ENCODE measurements at regions not wholly inside any gene's neighbourhood (a gene's known extent, or its start where the extent isn't known, plus 50 kb on each side); places are given as distances from the start of the nearest gene placed in this dataset.
"Not testable (repeated sequence)": the region's sequence is repeated elsewhere in the genome, so short reads cannot be mapped to it uniquely, and the experiment has no call there.

DNA sequence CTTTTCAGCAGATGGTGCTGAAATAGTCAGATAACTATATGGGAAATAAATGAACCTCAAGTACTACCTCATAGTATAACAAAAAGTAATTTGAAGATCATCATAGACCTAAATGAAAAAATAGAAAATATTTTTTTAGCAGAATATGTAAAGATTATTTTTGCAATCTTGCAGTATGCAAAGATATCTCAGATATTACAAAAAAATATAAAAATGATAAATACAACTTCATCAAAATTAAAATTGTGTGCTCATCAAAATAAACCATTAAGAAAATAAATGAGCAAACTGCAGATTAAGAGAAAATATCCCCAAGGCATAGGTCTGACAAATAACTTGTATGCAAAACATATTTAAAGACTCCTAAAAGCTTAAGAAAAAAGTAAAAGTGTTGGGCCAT is 83.4 kb upstream of the KCND2 start:
- in situ Hi-C loops (cut with HindIII; ENCODE audit: low sequenced_read_pairs), result loop anchor here (5.0 kb wide), 1 partner anchor 247 kb away; no protein-coding TSS in a partner anchor

DNA sequence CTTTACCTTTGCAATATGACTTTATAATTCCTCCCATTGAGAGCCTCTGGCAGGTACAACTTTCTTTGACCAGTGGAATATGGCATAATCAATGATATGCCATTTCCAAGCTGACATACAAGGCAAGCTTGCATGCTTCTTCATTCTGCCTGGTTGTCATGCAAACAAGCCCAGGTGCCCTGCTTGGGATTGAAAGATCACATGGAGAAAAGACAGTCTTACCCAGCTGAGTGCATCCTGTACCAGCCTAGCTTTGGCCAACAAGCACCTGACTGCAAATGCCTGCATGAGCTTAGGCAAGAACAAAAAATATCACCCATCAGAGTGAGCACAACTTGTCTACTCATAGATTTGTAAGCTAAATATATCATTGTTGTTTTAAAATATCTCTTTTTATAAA is 82.9 kb upstream of the KCND2 start:
- in situ Hi-C loops (cut with HindIII; ENCODE audit: low sequenced_read_pairs), result no loop called here

DNA sequence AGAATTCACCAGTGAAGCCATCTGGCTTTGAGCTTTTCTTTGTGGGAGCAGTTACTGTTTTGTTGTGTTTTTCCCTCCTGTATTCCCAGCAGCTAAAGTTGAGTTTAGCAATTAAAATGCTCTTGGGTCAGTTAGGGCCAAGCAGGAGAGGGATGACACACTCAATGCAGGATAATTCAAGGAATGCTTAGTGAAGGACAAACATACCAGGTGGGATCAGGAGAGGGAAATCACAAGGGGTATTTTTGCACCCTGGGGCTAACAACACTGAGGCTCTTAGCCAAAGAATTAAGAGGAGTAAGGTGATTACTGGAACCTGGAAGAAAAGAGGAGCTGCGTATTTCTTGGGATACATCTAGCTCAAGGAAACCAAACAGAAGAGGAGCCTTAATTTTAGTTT is 82.4 kb upstream of the KCND2 start:
- in situ Hi-C loops (cut with HindIII; ENCODE audit: low sequenced_read_pairs), result no loop called here

GRCh38 chr7:120191423-120191822 is 81.6 kb upstream of the KCND2 start:
- in situ Hi-C loops (cut with HindIII; ENCODE audit: low sequenced_read_pairs), result not testable (repeated sequence)

DNA sequence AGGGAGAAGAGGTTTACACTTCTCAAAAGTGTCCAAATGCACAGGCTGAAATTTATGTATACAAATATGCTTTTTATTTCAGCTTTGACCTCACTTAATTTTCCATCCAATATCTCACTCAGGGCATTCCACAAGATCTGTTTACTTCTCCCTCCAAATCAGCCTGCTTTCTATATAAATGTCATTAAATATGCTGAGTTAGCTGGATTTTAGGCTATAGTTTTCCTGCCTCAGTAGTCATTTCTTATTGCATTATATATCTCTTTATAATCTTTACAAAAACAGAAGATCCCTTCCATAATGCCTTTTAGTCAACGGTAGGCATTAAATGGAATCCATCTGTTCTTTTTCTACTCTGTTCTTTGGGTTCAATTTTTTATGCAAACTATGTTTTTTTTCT is 71.7 kb upstream of the KCND2 start:
- in situ Hi-C loops (cut with HindIII; ENCODE audit: low sequenced_read_pairs), result no loop called here

GRCh38 chr7:120205101-120205500 is 67.9 kb upstream of the KCND2 start:
- in situ Hi-C loops (cut with HindIII; ENCODE audit: low sequenced_read_pairs), result no loop called here

DNA sequence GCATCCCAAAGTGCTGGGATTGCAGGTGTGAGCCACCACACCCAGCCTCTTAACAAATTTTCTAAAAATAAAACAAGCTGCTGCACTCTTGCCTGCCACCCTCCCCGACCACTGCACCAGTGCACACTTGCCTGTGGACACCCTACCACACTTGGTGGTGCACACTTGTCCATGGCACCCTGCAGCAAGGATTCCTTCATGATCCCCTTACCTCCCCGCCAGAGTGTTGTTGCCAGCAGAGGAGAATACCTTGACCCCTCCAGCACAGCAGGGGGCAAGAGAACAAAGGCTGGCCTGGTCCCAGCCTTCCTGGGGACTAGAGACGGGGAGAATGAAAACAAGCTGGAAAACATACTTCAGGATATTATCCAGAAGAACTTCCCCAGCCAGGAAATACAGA is 65.9 kb upstream of the KCND2 start:
- in situ Hi-C loops (cut with HindIII; ENCODE audit: low sequenced_read_pairs), result no loop called here

DNA sequence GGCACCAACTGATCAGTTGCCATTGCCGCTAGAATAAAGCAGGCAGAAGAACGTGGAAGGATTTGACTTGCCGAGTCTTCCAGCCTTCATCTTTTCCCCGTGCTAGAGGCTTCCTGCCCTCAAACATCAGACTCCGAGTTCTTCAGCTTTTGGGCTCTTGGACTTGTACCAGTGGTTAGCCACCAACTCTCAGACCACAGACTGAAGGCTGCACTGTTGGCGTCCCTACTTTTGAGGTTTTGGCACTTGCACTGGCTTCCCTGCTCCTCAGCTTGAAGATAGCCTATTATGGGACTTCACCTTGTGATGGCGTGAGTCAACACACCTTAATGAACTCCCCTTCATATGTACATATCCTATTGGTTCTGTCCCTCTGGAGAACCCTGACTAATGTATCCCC is 57.3 kb upstream of the KCND2 start:
- in situ Hi-C loops (cut with HindIII; ENCODE audit: low sequenced_read_pairs), result no loop called here

GRCh38 chr7:120216947-120217346 is 56.0 kb upstream of the KCND2 start:
- in situ Hi-C loops (cut with HindIII; ENCODE audit: low sequenced_read_pairs), result no loop called here

DNA sequence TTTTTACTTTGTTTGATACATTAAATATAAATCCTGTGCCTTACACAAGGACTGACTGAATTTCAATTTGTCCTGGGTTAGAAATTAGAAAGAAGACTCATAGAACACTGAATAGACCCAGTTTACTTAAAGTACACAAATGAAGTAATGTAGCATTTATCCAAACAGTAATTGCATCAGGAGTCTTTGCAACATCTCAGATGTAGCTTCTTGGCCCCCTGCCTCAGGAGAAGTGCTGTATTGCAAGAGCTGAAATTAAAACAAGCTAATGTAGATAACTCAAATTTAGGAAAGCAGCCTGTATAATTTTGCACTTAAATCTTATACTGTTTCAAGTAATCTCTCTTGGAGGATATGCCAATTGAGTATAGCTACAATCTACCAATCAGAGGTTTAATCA is 54.3 kb upstream of the KCND2 start:
- in situ Hi-C loops (cut with HindIII; ENCODE audit: low sequenced_read_pairs), result no loop called here

DNA sequence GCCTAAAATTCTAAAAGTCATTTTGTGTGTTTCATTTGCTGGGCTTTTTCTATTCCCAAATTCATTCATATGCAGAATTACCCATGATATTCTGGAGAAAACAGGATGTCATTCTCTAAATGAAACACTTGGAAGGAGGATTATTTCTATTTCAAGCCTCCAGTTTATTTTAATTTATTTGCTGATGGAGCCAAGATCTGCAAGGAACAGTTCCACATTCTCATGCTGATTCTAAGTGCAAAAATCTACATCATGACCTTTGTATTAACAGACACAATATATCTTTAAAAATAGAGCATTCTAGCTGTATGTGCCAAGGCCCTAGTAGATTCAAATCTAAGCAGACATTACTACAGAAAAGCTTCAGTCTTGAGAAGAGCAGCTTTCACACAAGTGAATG is 51.3 kb upstream of the KCND2 start:
- in situ Hi-C loops (cut with HindIII; ENCODE audit: low sequenced_read_pairs), result no loop called here
